Lower leg skin (tissue), 3 donors: ENCODE measurements at regions not wholly inside any gene's neighbourhood (a gene's known extent, or its start where the extent isn't known, plus 50 kb on each side); places are given as distances from the start of the nearest gene placed in this dataset.

ENCODE experiments used
- POLR2A ChIP-seq, 2 donors: fragments of 450-650 bp; IDR thresholded peaks; one replicate each; pipeline ENCODE4 v1.6.1; 2016 to 2017; ENCODE audit warnings: antibody characterized with exemption in 2 of 2, mild to moderate bottlenecking in 1 of 2, moderate library complexity in 1 of 2
- TF ChIP-seq, protein P1 (sequence below), 3 donors: fragments of 450-650 bp; IDR thresholded peaks; one replicate each; pipeline ENCODE4 v1.5.1; 2016; ENCODE audit warnings: antibody characterized with exemption in 3 of 3, mild to moderate bottlenecking in 3 of 3, moderate library complexity in 2 of 3

DNA sequence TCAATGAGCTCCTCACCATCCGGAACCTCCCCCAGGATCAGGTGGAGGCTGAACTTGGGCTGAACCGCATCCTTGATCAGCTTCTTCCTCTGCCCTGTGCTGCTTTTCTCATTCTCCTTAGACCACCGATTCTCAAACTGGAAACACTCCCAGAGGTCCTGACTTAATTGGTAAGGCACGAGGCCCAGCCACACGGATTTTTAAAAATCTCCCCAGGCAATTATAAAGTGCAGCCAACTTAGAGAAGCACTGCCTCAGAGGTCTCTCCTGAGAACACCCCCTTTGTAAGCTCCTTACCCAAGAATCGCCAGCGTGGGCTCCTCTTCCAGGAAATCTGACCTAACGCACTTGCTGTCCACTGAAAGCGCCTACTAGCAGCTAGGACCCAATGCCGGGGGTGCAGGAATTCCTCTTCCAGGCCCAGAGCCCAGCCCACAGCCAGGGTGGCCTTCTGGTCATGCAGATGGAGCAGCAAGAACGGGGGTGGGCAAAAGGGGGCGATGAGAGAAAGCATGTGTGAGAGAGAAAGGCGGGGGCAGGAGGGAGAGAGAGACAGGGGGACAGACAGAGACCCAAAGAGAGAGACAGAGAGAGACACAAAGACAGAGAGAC, 66.9 kb upstream of the CACNA1A start:
- TF ChIP-seq, protein P1, sequence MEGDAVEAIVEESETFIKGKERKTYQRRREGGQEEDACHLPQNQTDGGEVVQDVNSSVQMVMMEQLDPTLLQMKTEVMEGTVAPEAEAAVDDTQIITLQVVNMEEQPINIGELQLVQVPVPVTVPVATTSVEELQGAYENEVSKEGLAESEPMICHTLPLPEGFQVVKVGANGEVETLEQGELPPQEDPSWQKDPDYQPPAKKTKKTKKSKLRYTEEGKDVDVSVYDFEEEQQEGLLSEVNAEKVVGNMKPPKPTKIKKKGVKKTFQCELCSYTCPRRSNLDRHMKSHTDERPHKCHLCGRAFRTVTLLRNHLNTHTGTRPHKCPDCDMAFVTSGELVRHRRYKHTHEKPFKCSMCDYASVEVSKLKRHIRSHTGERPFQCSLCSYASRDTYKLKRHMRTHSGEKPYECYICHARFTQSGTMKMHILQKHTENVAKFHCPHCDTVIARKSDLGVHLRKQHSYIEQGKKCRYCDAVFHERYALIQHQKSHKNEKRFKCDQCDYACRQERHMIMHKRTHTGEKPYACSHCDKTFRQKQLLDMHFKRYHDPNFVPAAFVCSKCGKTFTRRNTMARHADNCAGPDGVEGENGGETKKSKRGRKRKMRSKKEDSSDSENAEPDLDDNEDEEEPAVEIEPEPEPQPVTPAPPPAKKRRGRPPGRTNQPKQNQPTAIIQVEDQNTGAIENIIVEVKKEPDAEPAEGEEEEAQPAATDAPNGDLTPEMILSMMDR (IDR thresholded peaks at IDR 0.05): no peak
- TF ChIP-seq POLR2A (IDR thresholded peaks at IDR 0.05): no peak
